Lower leg skin (tissue), 3 donors: ENCODE measurements at regions not wholly inside any gene's neighbourhood (a gene's known extent, or its start where the extent isn't known, plus 50 kb on each side); places are given as distances from the start of the nearest gene placed in this dataset.

Experiments
- POLR2A ChIP-seq, 2 donors: fragments of 450-650 bp; IDR thresholded peaks; one replicate each; pipeline ENCODE4 v1.6.1; 2016 to 2017; ENCODE audit warnings: antibody characterized with exemption in 2 of 2, mild to moderate bottlenecking in 1 of 2, moderate library complexity in 1 of 2
- TF ChIP-seq, protein P1 (sequence below), 3 donors: fragments of 450-650 bp; IDR thresholded peaks; one replicate each; pipeline ENCODE4 v1.5.1; 2016; ENCODE audit warnings: antibody characterized with exemption in 3 of 3, mild to moderate bottlenecking in 3 of 3, moderate library complexity in 2 of 3

DNA sequence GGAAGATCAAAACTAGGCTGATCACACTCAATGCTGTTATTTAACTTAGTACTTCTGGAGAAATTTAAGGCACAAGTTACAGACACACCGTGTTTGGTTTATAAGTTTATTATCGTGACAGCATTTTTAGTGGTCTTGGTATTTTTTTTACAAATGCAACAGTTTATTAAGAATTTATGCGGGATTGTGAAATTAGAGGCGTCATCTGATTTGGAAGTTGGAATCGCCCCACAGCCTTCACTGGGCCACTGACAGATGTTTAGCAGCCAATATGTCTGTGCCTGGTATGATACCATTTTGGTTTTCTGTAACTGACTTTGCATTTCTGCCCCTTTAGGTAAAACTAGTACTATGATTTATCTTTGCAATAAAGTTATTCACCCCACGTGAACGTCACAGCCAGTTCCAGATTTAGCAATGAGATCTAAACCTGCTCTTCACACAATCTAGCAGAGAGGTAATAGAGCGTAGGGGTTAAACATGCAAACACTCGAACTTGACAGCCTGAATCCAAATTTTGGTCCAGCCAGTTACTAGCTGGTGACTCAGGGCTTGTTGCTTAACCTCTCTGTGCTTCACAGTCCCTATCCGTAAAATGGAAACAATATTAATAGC is 73.2 kb upstream of the SSTR1 start:
- no peak for TF ChIP-seq POLR2A (IDR thresholded peaks at IDR 0.05)
- TF ChIP-seq, protein P1, sequence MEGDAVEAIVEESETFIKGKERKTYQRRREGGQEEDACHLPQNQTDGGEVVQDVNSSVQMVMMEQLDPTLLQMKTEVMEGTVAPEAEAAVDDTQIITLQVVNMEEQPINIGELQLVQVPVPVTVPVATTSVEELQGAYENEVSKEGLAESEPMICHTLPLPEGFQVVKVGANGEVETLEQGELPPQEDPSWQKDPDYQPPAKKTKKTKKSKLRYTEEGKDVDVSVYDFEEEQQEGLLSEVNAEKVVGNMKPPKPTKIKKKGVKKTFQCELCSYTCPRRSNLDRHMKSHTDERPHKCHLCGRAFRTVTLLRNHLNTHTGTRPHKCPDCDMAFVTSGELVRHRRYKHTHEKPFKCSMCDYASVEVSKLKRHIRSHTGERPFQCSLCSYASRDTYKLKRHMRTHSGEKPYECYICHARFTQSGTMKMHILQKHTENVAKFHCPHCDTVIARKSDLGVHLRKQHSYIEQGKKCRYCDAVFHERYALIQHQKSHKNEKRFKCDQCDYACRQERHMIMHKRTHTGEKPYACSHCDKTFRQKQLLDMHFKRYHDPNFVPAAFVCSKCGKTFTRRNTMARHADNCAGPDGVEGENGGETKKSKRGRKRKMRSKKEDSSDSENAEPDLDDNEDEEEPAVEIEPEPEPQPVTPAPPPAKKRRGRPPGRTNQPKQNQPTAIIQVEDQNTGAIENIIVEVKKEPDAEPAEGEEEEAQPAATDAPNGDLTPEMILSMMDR (IDR thresholded peaks at IDR 0.05), result no peak
